Uterus (tissue), 2 donors: ENCODE measurements at regions not wholly inside any gene's neighbourhood (a gene's known extent, or its start where the extent isn't known, plus 50 kb on each side); places are given as distances from the start of the nearest gene placed in this dataset.

ENCODE experiments used
- POLR2A ChIP-seq, 2 donors: fragments of 450-650 bp; IDR thresholded peaks; one replicate each; pipeline ENCODE4 v1.6.1; 2016; ENCODE audit warnings: antibody characterized with exemption in 2 of 2, mild to moderate bottlenecking in 1 of 2, moderate library complexity in 1 of 2
- TF ChIP-seq, protein P1 (sequence below), 4 experiments: fragments of 200-600 bp in 2 of 4; fragments of 450-650 bp in 2 of 4; sonication (generic) in 2 of 4; IDR thresholded peaks; one replicate each; pipeline ENCODE4 v1.5.1; 2016 to 2019; ENCODE audit warnings: antibody characterized with exemption in 4 of 4, mild to moderate bottlenecking in 2 of 4, moderate library complexity in 1 of 4

DNA sequence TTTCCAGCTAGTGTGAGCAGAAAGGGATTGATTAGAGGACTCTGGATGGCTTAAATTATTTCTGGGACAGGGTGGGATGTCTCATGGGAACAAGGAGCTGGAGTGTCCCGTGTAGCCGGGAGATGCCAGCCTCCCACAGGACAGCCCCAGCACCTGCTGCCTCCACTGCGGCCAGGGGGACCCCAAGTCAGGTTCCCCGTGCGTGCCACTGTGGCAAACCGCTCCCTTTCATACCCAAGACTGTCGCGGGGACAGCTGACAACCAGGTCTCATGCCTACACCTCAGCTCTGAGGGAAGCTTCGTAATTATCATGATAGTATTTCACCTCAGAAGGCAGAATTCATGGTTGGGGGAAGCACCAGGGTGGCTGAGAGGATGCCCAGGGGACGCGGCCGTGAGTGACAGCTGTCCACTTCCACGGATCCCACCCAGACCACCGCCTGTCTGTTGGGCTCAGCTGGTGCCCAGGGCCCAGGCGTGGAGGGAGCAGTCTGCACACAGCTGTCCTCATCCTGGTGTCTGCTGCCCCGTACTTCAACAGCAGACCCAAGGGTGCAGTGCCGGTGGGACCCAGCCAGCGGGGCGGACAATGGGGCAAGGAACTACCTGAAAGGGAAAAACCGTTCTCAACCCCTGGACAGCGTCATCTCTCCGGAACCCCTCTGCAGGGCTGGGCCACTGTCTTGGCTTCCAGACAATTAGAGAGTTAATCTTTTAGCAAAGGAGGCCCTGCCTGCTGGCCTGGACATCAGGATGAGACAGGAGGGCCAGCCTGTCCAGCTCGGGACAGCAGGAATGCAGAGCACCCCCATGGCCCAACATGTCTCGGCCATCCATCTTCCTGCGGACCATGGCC lies 166.9 kb downstream of the OLFM1 start:
- TF ChIP-seq POLR2A (IDR thresholded peaks at IDR 0.05) = no peak
- TF ChIP-seq, protein P1, sequence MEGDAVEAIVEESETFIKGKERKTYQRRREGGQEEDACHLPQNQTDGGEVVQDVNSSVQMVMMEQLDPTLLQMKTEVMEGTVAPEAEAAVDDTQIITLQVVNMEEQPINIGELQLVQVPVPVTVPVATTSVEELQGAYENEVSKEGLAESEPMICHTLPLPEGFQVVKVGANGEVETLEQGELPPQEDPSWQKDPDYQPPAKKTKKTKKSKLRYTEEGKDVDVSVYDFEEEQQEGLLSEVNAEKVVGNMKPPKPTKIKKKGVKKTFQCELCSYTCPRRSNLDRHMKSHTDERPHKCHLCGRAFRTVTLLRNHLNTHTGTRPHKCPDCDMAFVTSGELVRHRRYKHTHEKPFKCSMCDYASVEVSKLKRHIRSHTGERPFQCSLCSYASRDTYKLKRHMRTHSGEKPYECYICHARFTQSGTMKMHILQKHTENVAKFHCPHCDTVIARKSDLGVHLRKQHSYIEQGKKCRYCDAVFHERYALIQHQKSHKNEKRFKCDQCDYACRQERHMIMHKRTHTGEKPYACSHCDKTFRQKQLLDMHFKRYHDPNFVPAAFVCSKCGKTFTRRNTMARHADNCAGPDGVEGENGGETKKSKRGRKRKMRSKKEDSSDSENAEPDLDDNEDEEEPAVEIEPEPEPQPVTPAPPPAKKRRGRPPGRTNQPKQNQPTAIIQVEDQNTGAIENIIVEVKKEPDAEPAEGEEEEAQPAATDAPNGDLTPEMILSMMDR (IDR thresholded peaks at IDR 0.05) = no peak
